ENCODE measurements at regions not wholly inside any gene's neighbourhood (a gene's known extent, or its start where the extent isn't known, plus 50 kb on each side); places are given as distances from the start of the nearest gene placed in this dataset.

- no peak for TF ChIP-seq FOXA1 (IDR thresholded peaks at IDR 0.05)
- TF ChIP-seq FOXK2 (IDR thresholded peaks at IDR 0.05): no peak
- no peak for TF ChIP-seq SP1 (IDR thresholded peaks at IDR 0.05)
- no peak for TF ChIP-seq ELF4 (IDR thresholded peaks at IDR 0.05)
These were observed 970.0 kb upstream of the POT1 start for GRCh38 chr7:125899577-125899976.

Measured in HEK293T (cell line).